ENCODE measurements at regions not wholly inside any gene's neighbourhood (a gene's known extent, or its start where the extent isn't known, plus 50 kb on each side); places are given as distances from the start of the nearest gene placed in this dataset.

- Histone ChIP-seq H3K27ac (no peak overlapping the region), H3K4me1 (no peaks in the 10 kb centered on the region), H3K36me3 (replicated peaks in 1 of 2; ENCODE audit: insufficient read depth in 1 of 2, low read depth in 2 of 2) (no peaks in the 10 kb centered on the region), H3K4me3 (no peak overlapping the region), H3K9me3 (no peaks in the 10 kb centered on the region), H3K27me3 (no peaks in the 10 kb centered on the region)
- TF ChIP-seq POLR2A (IDR thresholded peaks at IDR 0.05) (no peak), CTCF (IDR thresholded peaks at IDR 0.05) (no peak)
- no peak for DNase-seq
- intact Hi-C loops (cut with DNase I), result no loop called here
- WGBS, 2 donors, result 62 to 77% methylated on average over 6 of the region's 6 CpGs
- no peak for ATAC-seq
Measured at GRCh38 chr5:63170486-63170885, 591.9 kb downstream of the LRRC70 start.

GRCh38 chr5:63164838-63165535 lies 586.4 kb downstream of the LRRC70 start:
- intact Hi-C loops (cut with DNase I), result no loop called here
- no peak overlapping the region for H3K4me3 ChIP-seq
- no peak overlapping the region for H3K27ac ChIP-seq
- 44 to 52% methylated on average over 6 of the region's 6 CpGs for WGBS, 2 donors
- DNase-seq (no peak), ATAC-seq (no peak)
- TF ChIP-seq POLR2A (IDR thresholded peaks at IDR 0.05) (no peak), CTCF (IDR thresholded peaks at IDR 0.05) (no peak)
- no peaks in the 10 kb centered on the region for H3K9me3 ChIP-seq
- no peaks in the 10 kb centered on the region for H3K4me1 ChIP-seq
- no peaks in the 10 kb centered on the region for H3K36me3 ChIP-seq (replicated peaks in 1 of 2; ENCODE audit: insufficient read depth in 1 of 2, low read depth in 2 of 2)
- no peaks in the 10 kb centered on the region for H3K27me3 ChIP-seq

- no peak for ATAC-seq
- Histone ChIP-seq H3K4me3 (no peak overlapping the region), H3K27me3 (no peaks in the 10 kb centered on the region), H3K4me1 (no peaks in the 10 kb centered on the region), H3K9me3 (no peaks in the 10 kb centered on the region), H3K36me3 (replicated peaks in 1 of 2; ENCODE audit: insufficient read depth in 1 of 2, low read depth in 2 of 2) (no peaks in the 10 kb centered on the region), H3K27ac (no peak overlapping the region)
- TF ChIP-seq POLR2A (IDR thresholded peaks at IDR 0.05), result no peak
- TF ChIP-seq CTCF (IDR thresholded peaks at IDR 0.05), result no peak
- WGBS, 2 donors, result 72 to 78% methylated on average over 2 of the region's 2 CpGs
- no peak for DNase-seq
- intact Hi-C loops (cut with DNase I), result no loop called here
Measured at GRCh38 chr5:63164339-63164738, 585.7 kb downstream of the LRRC70 start.

- H3K9me3 ChIP-seq, result no peaks in the 10 kb centered on the region
- peaks cover 10% of the 10 kb centered on the region for H3K4me1 ChIP-seq
- no peak overlapping the region for H3K4me3 ChIP-seq
- intact Hi-C loops (cut with DNase I), result no loop called here
- no peak for ATAC-seq
- no peak for DNase-seq
- H3K36me3 ChIP-seq (replicated peaks in 1 of 2; ENCODE audit: insufficient read depth in 1 of 2, low read depth in 2 of 2), result no peaks in the 10 kb centered on the region
- no peaks in the 10 kb centered on the region for H3K27me3 ChIP-seq
- TF ChIP-seq POLR2A (IDR thresholded peaks at IDR 0.05) (no peak), CTCF (IDR thresholded peaks at IDR 0.05) (no peak)
- 50 to 67% methylated on average over 2 of the region's 2 CpGs for WGBS, 2 donors
- H3K27ac ChIP-seq, result no peak overlapping the region
Measured at GRCh38 chr5:63155310-63155631, 576.7 kb downstream of the LRRC70 start.
